Gastroesophageal sphincter (tissue), 4 donors: ENCODE measurements at regions not wholly inside any gene's neighbourhood (a gene's known extent, or its start where the extent isn't known, plus 50 kb on each side); places are given as distances from the start of the nearest gene placed in this dataset.

Experiments
- ATAC-seq: fragments of 150-250 bp; one replicate; pipeline ENCODE4 v1.9.1; 2016; ENCODE audit warnings: mild to moderate bottlenecking, moderate library complexity
- H3K27ac ChIP-seq, 4 donors: fragments of 200-600 bp; sonication (generic) in 3 of 4; 1 replicate in 3 of 4; 2 replicates in 1 of 4; pipeline ENCODE4 v1.5.1; 2016 to 2019
- H3K27me3 ChIP-seq: fragments of 200-600 bp; sonication (generic); one replicate; pipeline ENCODE4 v1.5.1; 2019
- H3K36me3 ChIP-seq, 2 donors: fragments of 200-600 bp; sonication (generic); one replicate each; pipeline ENCODE4 v1.5.1; 2019; ENCODE audit warnings: control low read depth in 1 of 2
- H3K4me1 ChIP-seq, 3 donors: fragments of 200-600 bp; sonication (generic); 1 replicate in 2 of 3; 2 replicates in 1 of 3; pipeline ENCODE4 v1.5.1; 2016 to 2019; ENCODE audit warnings: control low read depth in 2 of 3
- H3K4me3 ChIP-seq, 2 donors: fragments of 200-600 bp; sonication (generic); one replicate each; pipeline ENCODE4 v1.5.1; 2019; ENCODE audit warnings: mild to moderate bottlenecking in 1 of 2, moderate library complexity in 1 of 2
- H3K9me3 ChIP-seq, 3 donors: fragments of 200-600 bp; sonication (generic); one replicate each; pipeline ENCODE4 v1.5.1; 2017 to 2019; ENCODE audit warnings: control low read depth in 2 of 3
- CTCF ChIP-seq, 4 experiments: fragments of 200-600 bp in 2 of 4; fragments of 450-650 bp in 2 of 4; sonication (generic) in 1 of 4; IDR thresholded peaks; one replicate each; pipeline ENCODE4 v1.5.1; 2017 to 2019; ENCODE audit warnings: antibody characterized with exemption in 4 of 4, mild to moderate bottlenecking in 2 of 4, moderate library complexity in 2 of 4
- EP300 ChIP-seq: sonication (generic); formaldehyde crosslinking; IDR thresholded peaks from one replicate; pipeline ENCODE4 v1.6.1; 2017; ENCODE audit warnings: antibody characterized with exemption, mild to moderate bottlenecking
- POLR2A ChIP-seq, 2 donors: fragments of 450-650 bp; IDR thresholded peaks; one replicate each; pipeline ENCODE4 v1.6.1; 2017; ENCODE audit warnings: antibody characterized with exemption in 2 of 2, mild to moderate bottlenecking in 2 of 2, moderate library complexity in 1 of 2
- POLR2AphosphoS5 ChIP-seq: sonication (generic); formaldehyde crosslinking; IDR thresholded peaks from one replicate; pipeline ENCODE4 v1.6.1; 2017; ENCODE audit warnings: antibody characterized with exemption
- WGBS, 2 donors: methylation state at CpG; one replicate each; pipeline ENCODE4 v1.1.5; 2018; ENCODE audit warnings: low coverage in 1 of 2; 5-methylcytosine and 5-hydroxymethylcytosine counted together

DNA sequence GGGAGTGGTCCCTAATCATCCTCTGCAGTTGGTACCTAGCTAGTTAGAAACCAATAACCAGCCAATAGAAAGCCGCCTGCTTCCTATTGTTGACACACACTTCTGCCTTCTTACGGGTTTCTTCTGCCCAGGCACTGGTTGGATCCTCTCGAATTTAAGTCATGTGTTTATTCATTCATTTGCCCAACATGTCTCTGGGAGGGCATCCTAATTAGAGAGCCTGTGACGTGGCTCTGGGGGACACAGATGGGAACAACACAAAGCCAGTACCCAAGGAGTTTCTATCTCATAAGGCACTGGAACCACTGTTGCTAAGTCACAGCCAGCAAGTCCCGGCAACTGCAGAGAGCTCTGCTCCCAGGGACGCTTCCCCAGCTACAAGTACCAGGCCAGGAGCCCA lies 300.7 kb upstream of the TNRC6C start:
- WGBS, 2 donors = 83 to 95% methylated on average over 4 of the region's 6 CpGs

GRCh38 chr17:77660524-77660923 lies 298.0 kb upstream of the TNRC6C start:
- Histone ChIP-seq H3K4me3 (no peak overlapping the region), H3K9me3 (peaks cover 0 to 14% (median 0%) of the 10 kb centered on the region in 3 donors), H3K27ac (no peak overlapping the region), H3K27me3 (peaks cover 5% of the 10 kb centered on the region), H3K4me1 (no peaks in the 10 kb centered on the region), H3K36me3 (no peaks in the 10 kb centered on the region)
- no peak for TF ChIP-seq EP300
- TF ChIP-seq CTCF (IDR thresholded peaks at IDR 0.05) = no peak
- TF ChIP-seq POLR2AphosphoS5 = no peak
- TF ChIP-seq POLR2A (IDR thresholded peaks at IDR 0.05) = no peak
- 57 to 97% methylated on average over 1 to 4 of the region's 4 CpGs for WGBS, 2 donors
- no peak for ATAC-seq

More for the DNA sequence above, 300.7 kb upstream of the TNRC6C start:
- peaks cover 0 to 14% (median 0%) of the 10 kb centered on the region in 3 donors for H3K9me3 ChIP-seq
- no peak for ATAC-seq
- no peak overlapping the region for H3K4me3 ChIP-seq
- no peak for TF ChIP-seq POLR2AphosphoS5
- no peak for TF ChIP-seq POLR2A (IDR thresholded peaks at IDR 0.05)
- TF ChIP-seq EP300 = no peak
- TF ChIP-seq CTCF (IDR thresholded peaks at IDR 0.05) = no peak
- no peaks in the 10 kb centered on the region for H3K36me3 ChIP-seq
- H3K27ac ChIP-seq = no peak overlapping the region
- peaks cover 5% of the 10 kb centered on the region for H3K27me3 ChIP-seq
- H3K4me1 ChIP-seq = no peaks in the 10 kb centered on the region

DNA sequence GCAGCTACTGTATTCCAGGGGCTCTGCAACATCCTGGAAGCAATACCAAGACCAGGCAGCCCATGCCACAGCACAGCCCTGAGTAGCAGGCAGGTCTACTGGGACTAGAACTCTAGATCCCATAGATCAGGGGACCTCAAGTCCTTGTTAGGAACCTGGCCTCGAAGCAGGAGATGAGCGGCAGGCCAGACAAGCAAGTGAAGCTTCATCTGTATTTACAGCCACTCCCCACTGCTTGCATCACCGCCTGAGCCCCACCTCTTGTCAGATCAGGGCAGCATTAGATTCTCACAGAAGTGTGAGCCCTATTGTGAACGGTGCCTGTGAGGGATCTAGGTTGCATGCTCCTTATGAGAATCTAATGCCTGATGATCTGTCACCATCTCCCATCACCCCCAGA lies 295.7 kb upstream of the TNRC6C start:
- H3K4me3 ChIP-seq = no peak overlapping the region
- H3K4me1 ChIP-seq = peaks cover 0 to 11% (median 3%) of the 10 kb centered on the region in 3 donors
- H3K9me3 ChIP-seq = peaks cover 0 to 13% (median 0%) of the 10 kb centered on the region in 3 donors
- H3K27me3 ChIP-seq = no peaks in the 10 kb centered on the region
- no peak for ATAC-seq
- WGBS, 2 donors = 94 to 95% methylated on average over 4 of the region's 4 CpGs
- H3K27ac ChIP-seq = no peak overlapping the region
- H3K36me3 ChIP-seq = no peaks in the 10 kb centered on the region
- no peak for TF ChIP-seq CTCF (IDR thresholded peaks at IDR 0.05)
- TF ChIP-seq EP300 = no peak
- no peak for TF ChIP-seq POLR2A (IDR thresholded peaks at IDR 0.05)
- no peak for TF ChIP-seq POLR2AphosphoS5

- Histone ChIP-seq H3K27me3 (no peaks in the 10 kb centered on the region), H3K36me3 (no peaks in the 10 kb centered on the region), H3K27ac (no peak overlapping the region), H3K4me3 (no peak overlapping the region), H3K4me1 (peaks cover 0 to 11% (median 3%) of the 10 kb centered on the region in 3 donors), H3K9me3 (no peaks in the 10 kb centered on the region)
- ATAC-seq = no peak
- TF ChIP-seq POLR2AphosphoS5 = no peak
- no peak for TF ChIP-seq POLR2A (IDR thresholded peaks at IDR 0.05)
- no peak for TF ChIP-seq EP300
- 76 to 92% methylated on average over 4 to 6 of the region's 13 CpGs for WGBS, 2 donors
These were observed 294.3 kb upstream of the TNRC6C start for GRCh38 chr17:77664097-77664729.

DNA sequence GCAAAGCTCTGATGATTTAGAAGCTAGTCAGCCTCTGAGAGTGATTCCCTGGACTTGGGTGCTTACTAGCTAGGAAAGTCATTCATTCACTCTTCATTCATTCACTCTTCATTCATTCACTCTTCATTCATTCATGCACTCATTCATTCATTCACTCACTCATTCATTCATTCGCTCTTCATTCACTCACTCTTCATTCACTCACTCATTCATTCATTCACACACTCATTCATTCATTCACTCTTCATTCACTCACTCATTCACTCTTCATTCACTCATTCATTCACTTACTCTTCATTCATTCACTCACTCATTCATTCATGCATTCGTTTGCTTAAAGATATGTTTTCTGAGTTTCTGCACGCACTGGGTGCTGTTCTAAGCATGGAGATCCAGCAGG lies 292.7 kb upstream of the TNRC6C start:
- H3K36me3 ChIP-seq = no peaks in the 10 kb centered on the region
- WGBS, 2 donors = 72 to 80% methylated on average over 2 to 3 of the region's 3 CpGs
- no peak overlapping the region for H3K27ac ChIP-seq
- no peaks in the 10 kb centered on the region for H3K27me3 ChIP-seq
- H3K4me3 ChIP-seq = no peak overlapping the region
- no peak for TF ChIP-seq POLR2A (IDR thresholded peaks at IDR 0.05)
- no peak for TF ChIP-seq EP300
- TF ChIP-seq CTCF (IDR thresholded peaks at IDR 0.05) = no peak
- no peak for TF ChIP-seq POLR2AphosphoS5
- peaks cover 0 to 11% (median 3%) of the 10 kb centered on the region in 3 donors for H3K4me1 ChIP-seq
- H3K9me3 ChIP-seq = no peaks in the 10 kb centered on the region
- no peak for ATAC-seq
